ENCODE measurements at regions not wholly inside any gene's neighbourhood (a gene's known extent, or its start where the extent isn't known, plus 50 kb on each side); places are given as distances from the start of the nearest gene placed in this dataset.

DNA sequence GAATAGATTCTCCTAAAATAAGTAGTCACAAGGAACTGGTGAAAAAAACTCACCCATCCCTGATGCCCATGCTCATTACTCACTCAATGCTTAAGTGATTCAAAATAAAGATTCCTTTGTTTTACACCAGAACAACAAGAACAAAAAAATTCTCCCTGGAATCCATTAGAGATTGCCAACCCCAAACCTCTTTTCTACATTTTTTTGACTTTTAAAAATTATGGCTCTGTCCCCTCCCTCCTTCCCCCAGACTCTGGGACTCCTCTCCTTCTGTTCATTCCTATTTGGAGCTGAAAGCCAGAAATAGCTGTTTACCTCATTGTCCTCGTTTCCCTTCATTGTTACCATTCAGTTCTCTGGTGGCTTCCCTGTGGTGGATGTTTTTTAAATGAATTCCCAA is 63.2 kb upstream of the FHIP2A start:
- TF ChIP-seq POLR2AphosphoS5 (IDR thresholded peaks at IDR 0.05; ENCODE audit: low read depth) (no peak), GABPA (IDR thresholded peaks at IDR 0.05; ENCODE audit: low read depth) (no peak)
- TF ChIP-seq, protein P1, sequence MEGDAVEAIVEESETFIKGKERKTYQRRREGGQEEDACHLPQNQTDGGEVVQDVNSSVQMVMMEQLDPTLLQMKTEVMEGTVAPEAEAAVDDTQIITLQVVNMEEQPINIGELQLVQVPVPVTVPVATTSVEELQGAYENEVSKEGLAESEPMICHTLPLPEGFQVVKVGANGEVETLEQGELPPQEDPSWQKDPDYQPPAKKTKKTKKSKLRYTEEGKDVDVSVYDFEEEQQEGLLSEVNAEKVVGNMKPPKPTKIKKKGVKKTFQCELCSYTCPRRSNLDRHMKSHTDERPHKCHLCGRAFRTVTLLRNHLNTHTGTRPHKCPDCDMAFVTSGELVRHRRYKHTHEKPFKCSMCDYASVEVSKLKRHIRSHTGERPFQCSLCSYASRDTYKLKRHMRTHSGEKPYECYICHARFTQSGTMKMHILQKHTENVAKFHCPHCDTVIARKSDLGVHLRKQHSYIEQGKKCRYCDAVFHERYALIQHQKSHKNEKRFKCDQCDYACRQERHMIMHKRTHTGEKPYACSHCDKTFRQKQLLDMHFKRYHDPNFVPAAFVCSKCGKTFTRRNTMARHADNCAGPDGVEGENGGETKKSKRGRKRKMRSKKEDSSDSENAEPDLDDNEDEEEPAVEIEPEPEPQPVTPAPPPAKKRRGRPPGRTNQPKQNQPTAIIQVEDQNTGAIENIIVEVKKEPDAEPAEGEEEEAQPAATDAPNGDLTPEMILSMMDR (IDR thresholded peaks at IDR 0.05; ENCODE audit: insufficient read depth, low read length): no peak
- TF ChIP-seq, protein P2, sequence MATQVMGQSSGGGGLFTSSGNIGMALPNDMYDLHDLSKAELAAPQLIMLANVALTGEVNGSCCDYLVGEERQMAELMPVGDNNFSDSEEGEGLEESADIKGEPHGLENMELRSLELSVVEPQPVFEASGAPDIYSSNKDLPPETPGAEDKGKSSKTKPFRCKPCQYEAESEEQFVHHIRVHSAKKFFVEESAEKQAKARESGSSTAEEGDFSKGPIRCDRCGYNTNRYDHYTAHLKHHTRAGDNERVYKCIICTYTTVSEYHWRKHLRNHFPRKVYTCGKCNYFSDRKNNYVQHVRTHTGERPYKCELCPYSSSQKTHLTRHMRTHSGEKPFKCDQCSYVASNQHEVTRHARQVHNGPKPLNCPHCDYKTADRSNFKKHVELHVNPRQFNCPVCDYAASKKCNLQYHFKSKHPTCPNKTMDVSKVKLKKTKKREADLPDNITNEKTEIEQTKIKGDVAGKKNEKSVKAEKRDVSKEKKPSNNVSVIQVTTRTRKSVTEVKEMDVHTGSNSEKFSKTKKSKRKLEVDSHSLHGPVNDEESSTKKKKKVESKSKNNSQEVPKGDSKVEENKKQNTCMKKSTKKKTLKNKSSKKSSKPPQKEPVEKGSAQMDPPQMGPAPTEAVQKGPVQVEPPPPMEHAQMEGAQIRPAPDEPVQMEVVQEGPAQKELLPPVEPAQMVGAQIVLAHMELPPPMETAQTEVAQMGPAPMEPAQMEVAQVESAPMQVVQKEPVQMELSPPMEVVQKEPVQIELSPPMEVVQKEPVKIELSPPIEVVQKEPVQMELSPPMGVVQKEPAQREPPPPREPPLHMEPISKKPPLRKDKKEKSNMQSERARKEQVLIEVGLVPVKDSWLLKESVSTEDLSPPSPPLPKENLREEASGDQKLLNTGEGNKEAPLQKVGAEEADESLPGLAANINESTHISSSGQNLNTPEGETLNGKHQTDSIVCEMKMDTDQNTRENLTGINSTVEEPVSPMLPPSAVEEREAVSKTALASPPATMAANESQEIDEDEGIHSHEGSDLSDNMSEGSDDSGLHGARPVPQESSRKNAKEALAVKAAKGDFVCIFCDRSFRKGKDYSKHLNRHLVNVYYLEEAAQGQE (IDR thresholded peaks at IDR 0.05; ENCODE audit: insufficient replicate concordance, low read depth): no peak
